ENCODE measurements at regions not wholly inside any gene's neighbourhood (a gene's known extent, or its start where the extent isn't known, plus 50 kb on each side); places are given as distances from the start of the nearest gene placed in this dataset.
"Not testable (repeated sequence)": the region's sequence is repeated elsewhere in the genome, so short reads cannot be mapped to it uniquely, and the experiment has no call there.

DNA sequence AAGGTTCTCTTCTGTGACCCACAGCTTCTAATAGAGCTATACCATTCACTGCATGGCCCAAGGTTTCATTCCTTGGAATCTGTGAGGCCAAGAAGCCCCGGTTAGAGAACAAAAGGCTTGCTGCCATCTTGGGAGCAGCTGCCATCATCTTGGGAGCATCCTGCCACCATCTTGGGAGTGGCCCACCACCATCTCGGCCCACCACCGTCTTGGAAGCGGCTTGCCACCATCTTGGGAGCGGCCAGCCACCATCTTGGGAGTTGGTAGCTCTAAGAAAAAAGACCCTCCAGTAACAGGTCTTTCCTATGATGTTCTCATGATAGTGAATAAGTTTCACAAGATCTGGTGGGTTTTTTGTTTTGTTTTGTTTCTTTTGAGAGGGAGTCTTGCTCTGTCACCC, 703.9 kb upstream of the ANO3 start:
- no peak for DNase-seq

DNA sequence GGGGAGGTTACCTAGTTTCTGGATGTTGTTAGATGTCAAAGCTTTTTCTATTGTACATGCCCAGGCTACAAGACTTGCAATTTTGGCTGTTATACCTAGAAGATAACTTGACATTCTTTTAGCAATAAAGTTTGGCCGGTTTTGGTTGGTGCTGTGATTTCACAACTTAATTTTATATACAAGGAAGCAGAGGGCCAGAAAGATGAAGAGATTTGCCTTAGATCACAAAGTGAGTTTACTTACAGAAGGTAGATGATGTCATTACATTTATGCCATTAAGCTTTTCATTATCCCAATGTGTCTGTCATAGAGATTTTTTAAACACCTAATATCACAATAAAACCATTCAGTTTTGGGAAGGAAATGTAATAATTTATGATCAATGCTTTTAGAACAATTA, 698.7 kb upstream of the ANO3 start:
- no peak for DNase-seq

GRCh38 chr11:25649220-25649619, 682.7 kb upstream of the ANO3 start:
- not testable (repeated sequence) for DNase-seq

GRCh38 chr11:25650319-25650718, 681.6 kb upstream of the ANO3 start:
- DNase-seq, result no peak

GRCh38 chr11:25655636-25656035, 676.3 kb upstream of the ANO3 start:
- no peak for DNase-seq

- no peak for DNase-seq
Measured at GRCh38 chr11:25658916-25659315, 673.0 kb upstream of the ANO3 start.

DNA sequence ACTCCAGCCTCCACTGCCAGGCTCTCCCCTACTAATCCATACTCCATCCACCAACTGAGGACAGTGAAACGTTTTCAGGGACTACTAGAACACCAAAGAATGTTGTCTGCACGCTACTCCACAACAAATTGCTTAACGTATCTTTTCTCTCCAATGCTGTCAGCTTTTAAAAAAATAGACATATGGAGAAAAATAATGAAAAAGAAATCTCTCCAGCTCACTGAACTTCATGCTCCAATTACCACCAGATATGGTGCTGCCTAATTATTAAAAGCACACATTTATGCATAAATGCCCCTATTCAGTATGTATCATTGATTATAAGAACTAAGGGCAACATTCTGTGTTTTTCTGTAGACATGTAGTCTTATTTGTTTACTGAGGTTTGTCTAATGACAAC, 672.2 kb upstream of the ANO3 start:
- DNase-seq, result no peak

GRCh38 chr11:25667871-25668270, 664.1 kb upstream of the ANO3 start:
- no peak for DNase-seq

DNA sequence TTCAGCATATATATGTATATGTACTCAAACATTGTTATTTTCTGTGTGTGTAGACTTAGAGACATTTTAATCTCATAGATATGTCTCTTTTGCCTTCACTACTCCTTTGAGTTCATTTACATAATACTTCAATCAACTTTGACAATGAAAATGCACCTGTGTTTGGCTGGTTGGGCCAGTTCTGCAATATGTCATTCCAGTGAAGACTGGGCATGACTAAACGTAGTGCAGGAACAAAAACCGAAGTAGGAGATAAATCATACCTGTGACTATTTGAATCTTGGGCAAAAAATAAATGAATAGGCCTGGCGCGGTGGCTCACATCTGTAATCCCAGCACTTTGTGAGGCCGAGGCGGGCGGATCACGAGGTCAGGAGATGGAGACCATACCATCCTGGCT, 640.0 kb upstream of the ANO3 start:
- DNase-seq, result no peak

- no peak for DNase-seq
Measured at GRCh38 chr11:25702417-25702816, 629.5 kb upstream of the ANO3 start.

DNA sequence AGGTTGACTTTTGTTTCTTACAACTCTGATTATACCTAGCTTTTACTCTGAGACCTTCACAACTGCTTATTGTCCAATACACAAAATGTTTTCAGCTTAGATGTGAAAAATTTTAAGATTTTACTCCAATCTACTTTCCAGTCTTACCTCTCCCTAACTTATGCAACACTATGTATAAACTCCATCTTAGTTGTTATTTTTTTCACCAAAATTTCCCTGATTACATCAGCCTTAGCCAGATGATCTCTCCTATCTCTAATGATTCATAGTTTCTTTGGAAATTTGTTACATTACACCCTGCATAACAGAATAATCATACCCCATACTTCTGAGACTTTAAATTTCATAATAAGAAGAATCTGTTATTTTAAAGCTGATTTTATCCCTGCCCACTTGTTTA, 621.0 kb upstream of the ANO3 start:
- DNase-seq, result no peak

GRCh38 chr11:25727944-25728343, 604.0 kb upstream of the ANO3 start:
- DNase-seq, result no peak

- no peak for DNase-seq
Measured at GRCh38 chr11:25730230-25730629, 601.7 kb upstream of the ANO3 start.

- DNase-seq, result no peak
Measured at GRCh38 chr11:25733777-25734176, 598.2 kb upstream of the ANO3 start.

GRCh38 chr11:25734591-25735211, 597.2 kb upstream of the ANO3 start:
- no peak for DNase-seq

DNA sequence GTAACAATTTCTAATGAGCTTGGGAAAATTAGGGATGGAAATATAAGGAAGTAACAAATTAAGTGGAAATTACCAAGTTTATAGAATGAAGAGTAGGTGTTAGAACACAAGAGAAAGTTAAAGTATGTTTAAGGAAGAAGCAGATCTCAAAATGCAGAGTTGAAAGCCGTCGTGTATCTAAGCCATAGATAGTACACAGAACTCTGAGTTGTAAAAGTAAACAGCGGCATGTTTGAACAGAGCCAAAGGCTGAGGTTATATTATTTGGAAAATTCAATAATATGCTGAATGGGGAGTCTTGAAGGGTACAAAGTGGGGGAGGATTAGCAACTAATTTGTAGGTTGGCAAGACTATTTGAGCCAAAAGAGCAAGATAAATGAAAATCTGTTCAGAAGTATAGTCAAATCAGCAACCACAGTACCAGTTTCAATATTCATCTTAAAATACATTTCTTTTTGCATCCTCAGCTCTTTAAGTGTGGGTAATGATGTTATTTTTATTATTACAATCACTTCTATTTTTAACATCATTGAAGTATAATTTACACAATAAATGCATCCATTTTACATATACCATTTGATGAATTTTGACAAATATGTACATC, 594.8 kb upstream of the ANO3 start:
- DNase-seq, result no peak

DNA sequence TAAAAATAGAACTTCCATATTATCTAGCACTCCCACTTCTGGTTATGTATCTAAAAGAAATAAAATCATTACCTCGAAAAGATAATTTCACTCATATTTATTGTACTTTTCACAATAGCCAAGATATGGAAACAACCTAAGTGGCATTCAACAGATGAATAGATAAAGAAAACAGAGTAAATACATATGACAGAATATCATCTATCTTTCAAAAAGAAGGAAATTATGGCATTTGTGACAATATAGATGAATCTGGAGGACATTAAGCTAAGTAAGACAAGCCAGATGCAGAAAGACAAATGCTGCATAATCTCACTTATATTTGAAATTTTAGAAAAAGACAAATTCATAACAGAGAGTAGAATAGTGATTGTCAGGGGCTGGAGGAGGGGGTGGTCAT, 590.0 kb upstream of the ANO3 start:
- no peak for DNase-seq

- DNase-seq, result no peak
Measured at GRCh38 chr11:25742800-25743199, 589.1 kb upstream of the ANO3 start.

DNA sequence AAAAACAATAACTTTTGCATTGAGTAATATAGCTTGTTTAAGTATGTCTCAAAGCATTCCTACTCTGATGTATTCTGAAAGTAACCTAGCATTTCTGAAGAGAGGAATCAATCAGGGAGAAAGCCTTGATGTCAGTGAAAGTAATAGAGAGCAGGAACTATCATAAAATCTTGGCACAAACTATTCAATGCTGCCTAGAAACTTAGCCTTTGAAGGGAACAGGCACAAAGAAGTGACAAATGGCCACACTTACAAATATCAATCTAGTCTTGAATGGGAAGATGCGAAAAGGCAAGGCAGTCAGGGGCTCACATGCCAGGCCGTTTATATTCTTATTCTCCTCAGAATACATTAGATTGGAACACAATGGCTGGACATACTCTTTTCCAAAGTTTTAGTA, 576.5 kb upstream of the ANO3 start:
- no peak for DNase-seq

DNA sequence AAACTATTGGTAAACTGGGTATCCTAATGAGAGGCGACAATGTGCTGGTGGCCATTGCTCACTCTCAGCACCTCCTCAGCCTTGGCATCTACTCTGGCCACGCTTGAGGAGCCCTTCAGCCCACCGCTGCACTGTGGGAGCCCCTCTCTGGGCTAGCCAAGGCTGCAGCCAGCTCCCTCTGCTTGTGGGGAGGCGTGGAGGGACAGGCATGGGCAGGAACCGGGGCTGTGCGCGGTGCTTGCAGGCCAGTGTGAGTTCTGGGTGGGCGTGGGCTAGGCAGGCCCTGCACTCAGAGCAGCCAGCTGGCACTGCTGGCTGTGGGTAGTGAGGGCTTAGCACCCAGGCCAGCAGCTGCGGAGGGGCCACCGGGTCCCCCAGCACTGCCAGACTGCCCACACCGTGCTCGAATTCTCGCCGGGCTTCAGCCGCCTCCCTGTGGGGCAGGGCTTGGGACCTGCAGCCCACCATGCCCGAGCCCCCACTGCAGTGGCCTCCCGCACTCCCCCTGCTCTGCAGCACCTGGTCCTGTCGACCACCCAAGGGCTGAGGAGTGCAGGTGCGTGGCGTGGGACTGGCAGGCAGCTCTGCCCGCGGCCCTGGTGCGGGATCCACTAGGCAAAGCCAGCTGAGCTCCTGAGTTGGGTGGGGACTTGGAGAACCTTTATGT, 575.9 kb upstream of the ANO3 start:
- no peak for DNase-seq

DNA sequence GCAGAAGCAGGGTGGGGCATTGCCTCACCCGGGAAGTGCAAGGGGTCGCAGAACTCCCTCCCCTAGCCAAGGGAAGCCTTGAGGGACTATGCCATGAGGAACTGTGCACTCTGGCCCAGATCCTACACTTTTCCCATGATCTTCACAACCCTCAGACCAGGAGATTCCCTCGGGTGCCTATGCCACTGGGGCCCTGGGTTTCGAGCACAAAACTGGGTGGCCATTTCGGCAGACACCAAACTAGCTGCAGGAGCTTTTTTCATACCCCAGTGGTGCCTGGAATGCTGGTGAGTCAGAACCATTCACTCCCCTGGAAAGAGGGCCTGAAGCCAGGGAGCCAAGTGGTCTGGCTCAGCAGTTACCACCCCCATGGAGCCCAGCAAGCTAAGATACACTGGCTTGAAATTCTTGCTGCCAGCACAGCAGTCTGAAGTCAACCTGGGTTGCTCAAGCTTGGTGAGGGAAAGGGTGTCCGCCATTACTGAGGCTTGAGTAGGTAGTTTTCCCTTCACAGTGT, 573.7 kb upstream of the ANO3 start:
- DNase-seq, result no peak

DNA sequence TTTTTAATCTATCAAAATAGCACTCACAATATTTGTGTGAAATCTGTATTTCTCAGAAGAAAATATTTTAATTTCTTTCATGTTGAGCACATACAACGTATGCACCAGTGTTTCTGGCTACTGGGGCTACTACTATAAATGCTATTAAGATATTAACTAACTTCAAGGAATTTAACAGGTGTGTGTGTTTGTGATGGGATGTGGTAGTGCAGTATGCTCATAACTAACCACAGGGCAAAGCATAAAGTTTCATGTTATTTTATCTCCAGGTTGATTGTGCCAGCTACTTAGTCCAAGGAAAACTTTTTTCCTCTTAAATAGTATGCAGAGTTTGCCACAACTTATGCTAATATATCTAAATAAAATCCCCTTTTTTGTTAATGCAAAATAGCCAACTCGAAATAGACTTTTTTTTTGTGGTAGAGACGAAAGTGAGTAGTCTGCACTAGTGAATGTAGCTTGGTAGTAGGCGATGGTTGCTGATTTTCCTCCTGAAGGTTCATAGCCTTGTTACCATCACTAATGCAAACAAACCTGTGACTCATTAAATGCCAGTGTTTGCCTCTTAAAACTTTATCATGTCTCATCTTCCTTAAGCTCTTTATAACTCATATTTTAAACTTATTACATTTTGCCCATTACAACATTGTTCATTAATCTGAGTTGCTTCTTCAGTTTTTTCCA, 565.5 kb upstream of the ANO3 start:
- no peak for DNase-seq

DNA sequence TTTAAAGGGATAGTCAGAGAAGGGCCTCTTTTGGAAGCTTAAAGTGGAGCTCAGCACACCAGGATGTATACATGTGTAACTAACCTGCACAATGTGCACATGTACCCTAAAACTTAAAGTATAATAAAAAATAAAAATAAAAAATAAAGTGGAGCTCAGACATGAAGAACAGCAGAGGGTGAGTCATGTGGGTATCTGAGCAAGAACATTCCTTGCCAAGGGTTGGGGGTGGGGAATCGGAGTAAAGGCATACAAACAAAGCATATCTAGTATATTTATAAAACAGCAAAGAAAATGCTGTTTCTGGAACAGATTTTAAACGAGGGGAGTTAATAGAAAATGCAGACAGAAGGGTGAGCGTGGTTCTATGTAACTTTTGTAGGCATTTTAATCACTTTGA, 562.6 kb upstream of the ANO3 start:
- no peak for DNase-seq

DNA sequence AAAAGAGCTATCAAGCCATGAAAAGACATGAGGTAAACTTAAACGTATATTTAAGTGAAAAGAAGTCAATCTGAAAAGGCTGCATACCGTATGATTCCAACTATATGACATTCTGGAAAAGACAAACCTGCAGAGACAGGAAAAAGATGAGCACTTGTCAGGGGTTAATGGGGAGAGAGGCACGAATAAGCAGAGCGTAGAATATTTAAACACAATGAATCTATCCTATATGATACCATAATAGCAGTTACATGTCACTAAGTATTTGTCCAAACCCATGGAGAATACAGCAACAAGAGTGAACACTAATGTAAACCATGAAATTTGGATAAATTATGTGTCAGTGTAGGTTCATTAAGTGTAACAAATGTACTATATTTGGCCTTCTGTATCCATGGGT, 560.3 kb upstream of the ANO3 start:
- no peak for DNase-seq
